Putamen (tissue), 1 donor: ENCODE measurements at regions not wholly inside any gene's neighbourhood (a gene's known extent, or its start where the extent isn't known, plus 50 kb on each side); places are given as distances from the start of the nearest gene placed in this dataset.
"Not testable (repeated sequence)": the region's sequence is repeated elsewhere in the genome, so short reads cannot be mapped to it uniquely, and the experiment has no call there.

Experiments used
- DNase-seq: peaks from one replicate; pipeline ENCODE4 v3.0.0-alpha.2; 2016; ENCODE audit warnings: low spot score

GRCh38 chr20:2203436-2203835 lies 92.4 kb upstream of the TGM3 start:
- DNase-seq = no peak

- no peak for DNase-seq
Observed at GRCh38 chr20:2204021-2204420, 91.8 kb upstream of the TGM3 start.

- peak; percentile 18 for DNase-seq
Observed at GRCh38 chr20:2206957-2207769, 88.6 kb upstream of the TGM3 start.

DNA sequence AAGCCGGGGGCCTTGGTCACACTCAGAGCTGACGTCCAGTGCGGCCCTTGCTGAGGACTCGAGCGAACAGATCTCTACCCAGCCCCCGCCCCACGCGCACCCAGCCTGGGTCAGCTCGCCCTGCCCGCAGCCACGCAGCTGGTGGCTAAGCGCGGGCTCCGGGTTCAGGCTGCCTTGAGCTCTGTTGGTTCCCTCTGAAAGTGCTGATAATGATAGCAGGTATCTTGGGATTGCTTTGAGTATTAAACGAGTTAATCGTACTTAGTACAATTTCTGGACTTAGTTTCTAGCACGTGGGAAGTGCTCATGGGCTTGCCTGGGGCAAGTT lies 88.1 kb upstream of the TGM3 start:
- no peak for DNase-seq

DNA sequence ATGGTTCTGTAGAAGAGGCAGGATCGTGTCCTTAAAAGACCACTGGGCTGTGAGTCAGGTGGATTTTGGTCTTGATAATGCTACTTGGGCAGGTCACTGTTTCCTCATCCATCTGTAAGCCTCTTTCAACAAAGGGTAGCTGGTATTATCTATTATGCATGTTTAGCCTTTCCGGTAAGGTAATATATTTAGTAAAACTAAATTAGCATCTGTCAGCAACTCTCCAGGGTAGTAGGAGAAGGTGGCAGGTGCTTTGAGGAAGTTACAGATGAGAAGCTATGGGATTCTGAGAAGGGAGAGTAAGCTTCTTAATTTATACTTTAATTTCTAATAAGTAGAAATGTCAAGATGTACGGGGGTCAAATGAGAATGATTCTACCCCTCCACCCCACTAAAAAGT lies 86.9 kb upstream of the TGM3 start:
- DNase-seq = no peak

GRCh38 chr20:2210646-2211552 lies 84.9 kb upstream of the TGM3 start:
- no peak for DNase-seq

GRCh38 chr20:2212456-2213015 lies 83.3 kb upstream of the TGM3 start:
- no peak for DNase-seq

DNA sequence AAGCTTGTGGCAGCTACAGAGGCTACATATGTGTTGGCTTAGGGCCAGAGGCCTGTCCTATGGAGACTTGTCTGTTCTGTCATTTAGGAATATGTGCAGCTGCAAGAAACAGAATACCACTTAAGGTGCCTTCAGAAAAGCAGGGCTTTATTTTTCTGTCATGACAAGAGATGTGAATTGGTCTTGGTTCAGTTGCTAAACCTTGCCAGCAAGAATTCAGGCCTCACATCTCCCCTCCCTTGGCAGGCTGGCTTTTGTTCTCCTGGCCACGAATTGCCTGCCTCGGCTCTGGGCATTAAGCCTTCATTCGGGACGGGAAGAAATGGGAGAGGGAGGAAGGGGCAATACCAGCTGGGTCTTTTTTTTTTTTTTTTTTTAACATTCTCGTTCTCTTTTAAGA lies 82.4 kb upstream of the TGM3 start:
- DNase-seq = no peak

- DNase-seq = no peak
Observed at GRCh38 chr20:2217857-2218539, 77.8 kb upstream of the TGM3 start.

- no peak for DNase-seq
Observed at GRCh38 chr20:2219481-2220006, 76.3 kb upstream of the TGM3 start.

- no peak for DNase-seq
Observed at GRCh38 chr20:2220298-2220697, 75.5 kb upstream of the TGM3 start.

DNA sequence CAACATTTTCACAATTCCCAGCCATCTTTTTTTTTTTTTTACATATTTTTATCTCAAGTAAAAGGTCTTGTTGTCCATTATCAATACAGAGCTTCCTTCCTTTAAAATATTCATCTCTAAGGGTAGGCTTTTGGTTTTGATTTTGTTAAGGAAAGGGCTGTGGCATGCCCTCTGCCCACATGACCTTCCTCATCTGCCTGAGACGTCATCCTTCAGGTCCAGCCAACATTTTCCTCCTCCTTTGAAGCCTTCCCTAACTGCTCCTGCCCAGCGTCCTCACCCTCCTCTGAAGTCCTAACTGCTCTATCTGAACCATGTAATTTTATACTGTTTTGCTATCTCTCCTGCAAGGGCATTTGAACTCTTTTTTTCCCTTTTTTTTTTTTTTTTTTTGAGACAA lies 73.9 kb upstream of the TGM3 start:
- no peak for DNase-seq

- no peak for DNase-seq
Observed at GRCh38 chr20:2223558-2224367, 72.0 kb upstream of the TGM3 start.

- no peak for DNase-seq
Observed at GRCh38 chr20:2224368-2224639, 71.5 kb upstream of the TGM3 start.

DNA sequence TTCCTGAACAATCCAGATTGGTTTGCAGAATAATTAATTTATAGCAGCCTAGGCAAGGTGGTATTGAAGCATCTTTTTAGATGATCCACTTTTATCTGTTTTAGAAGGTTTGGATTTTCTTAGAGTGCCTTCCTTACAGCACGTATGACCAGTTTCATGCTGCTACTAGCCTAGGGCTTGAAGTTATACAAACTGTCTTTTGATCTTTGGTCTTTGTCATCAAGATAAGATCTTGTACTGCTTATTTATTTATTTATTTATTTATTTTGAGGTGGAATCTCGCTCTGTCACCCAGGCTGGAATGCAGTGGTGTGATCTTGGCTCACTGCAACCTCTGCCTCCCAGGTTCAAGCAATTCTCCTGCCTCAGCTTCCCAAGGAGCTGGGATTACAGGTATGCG lies 68.5 kb upstream of the TGM3 start:
- not testable (repeated sequence) for DNase-seq

DNA sequence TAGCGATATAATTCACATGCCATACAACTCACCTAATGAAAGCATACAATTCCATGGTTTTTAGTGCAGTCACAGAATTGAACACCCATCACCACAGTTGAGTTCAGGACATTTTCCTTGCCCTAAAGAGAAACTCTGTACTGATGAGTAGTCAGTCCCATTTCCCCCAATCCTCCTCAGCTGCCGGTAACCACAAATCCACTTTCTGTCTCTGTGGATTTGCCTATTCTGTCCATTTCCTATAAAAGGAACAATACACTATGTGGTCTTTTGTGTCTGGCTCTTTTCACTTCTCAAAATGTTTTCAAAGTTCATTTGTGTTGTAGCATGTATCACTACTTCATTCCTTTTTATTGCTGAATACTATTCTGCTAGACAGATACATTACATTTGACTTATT lies 67.9 kb upstream of the TGM3 start:
- no peak for DNase-seq

DNA sequence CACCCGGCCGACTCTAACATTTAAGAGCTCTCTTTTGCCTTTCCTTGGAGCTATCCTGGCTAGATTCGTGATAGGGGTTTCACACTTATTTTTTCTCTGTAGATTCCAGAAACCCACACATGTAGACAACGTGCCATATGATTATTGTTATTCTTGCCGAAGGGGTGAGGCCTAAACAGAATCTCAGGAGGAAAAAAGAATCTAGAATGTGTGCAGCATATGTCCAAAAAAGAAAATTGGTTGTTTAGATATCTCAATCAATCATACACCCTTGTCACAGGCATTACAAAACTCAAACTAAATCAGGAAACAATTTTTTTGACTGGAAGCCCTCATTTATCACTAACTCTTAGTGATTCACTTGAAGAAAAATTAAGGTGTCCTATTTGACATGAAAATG lies 66.9 kb upstream of the TGM3 start:
- DNase-seq = no peak

- no peak for DNase-seq
Observed at GRCh38 chr20:2230726-2231488, 64.9 kb upstream of the TGM3 start.

DNA sequence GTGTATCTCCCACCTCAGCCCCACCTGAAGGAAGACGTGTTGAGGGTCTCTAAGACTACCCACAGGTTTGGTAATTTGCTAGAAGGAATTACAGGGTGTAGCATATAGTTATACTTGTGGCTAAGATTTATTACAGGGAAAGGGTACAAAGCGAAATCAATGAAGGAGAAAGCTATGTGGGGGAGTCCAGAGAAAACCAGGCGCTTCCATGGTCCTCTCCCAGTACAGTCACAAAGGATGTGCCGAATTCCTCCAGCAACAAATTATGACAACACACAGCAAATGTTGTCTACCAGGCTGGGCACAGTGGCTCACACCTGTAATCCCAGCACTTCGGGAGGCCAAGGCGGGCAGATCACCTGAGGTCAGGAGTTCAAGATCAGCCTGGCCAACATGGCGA lies 64.1 kb upstream of the TGM3 start:
- no peak for DNase-seq

DNA sequence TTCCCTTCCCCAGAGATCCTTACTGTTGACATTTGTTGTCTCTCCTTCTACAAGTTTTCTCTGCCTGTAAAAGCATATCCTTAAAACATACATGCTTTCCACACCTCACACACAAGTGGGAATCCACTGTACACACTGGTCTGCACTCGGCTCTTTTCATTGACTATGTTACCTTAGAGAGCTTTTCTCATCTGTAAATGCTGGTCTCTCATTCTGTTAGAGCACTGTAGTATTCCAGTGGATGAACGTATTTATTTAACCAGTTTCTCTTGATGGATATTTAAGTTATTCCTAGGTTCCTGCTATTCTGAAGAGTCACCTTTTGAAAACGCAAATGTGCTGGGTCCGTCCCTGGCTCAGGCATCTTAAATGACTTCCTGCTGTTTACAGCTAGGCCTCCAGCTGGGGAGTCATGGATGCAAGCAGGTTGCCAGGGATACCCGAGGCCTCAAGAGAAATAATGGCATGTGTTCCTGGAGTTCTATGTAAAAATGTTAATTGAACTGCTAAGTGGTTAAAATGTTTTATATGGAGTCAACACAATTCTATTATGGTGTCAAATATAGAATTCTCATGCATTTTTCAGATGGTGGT lies 61.1 kb upstream of the TGM3 start:
- DNase-seq = no peak
